IMR-90 (cell line): ENCODE measurements at regions not wholly inside any gene's neighbourhood (a gene's known extent, or its start where the extent isn't known, plus 50 kb on each side); places are given as distances from the start of the nearest gene placed in this dataset.

ENCODE experiments used
- CHD1 ChIP-seq: IDR thresholded peaks from 2 replicates; pipeline ENCODE4 v1.6.1; 2012; ENCODE audit warnings: low read depth, low read length, improper control_type of control experiment
- CTCF ChIP-seq: conservative IDR thresholded peaks from 2 replicates; pipeline ENCODE4 v1.5.1; 2012; ENCODE audit warnings: mild to moderate bottlenecking, low read depth, low read length, improper control_type of control experiment
- ELK1 ChIP-seq: fragments of 150-350 bp; IDR thresholded peaks from 2 replicates; pipeline ENCODE4 v1.6.1; 2016; ENCODE audit warnings: low read depth, mild to moderate bottlenecking, low read length, moderate library complexity, borderline replicate concordance
- MAZ ChIP-seq: IDR thresholded peaks from 2 replicates; pipeline ENCODE4 v1.6.1; 2012; ENCODE audit warnings: low read depth, mild to moderate bottlenecking, low read length, improper control_type of control experiment, moderate library complexity, borderline replicate concordance
- MXI1 ChIP-seq: IDR thresholded peaks from 2 replicates; pipeline ENCODE4 v1.6.1; 2012; ENCODE audit warnings: low read depth, mild to moderate bottlenecking, low read length, moderate library complexity, borderline replicate concordance
- NFE2L2 ChIP-seq: fragments of 150-350 bp; IDR thresholded peaks from 2 replicates; pipeline ENCODE4 v1.6.1; 2016; ENCODE audit warnings: low read depth, mild to moderate bottlenecking, low read length
- POLR2A ChIP-seq: IDR thresholded peaks from 2 replicates; pipeline ENCODE4 v1.6.1; 2012; ENCODE audit warnings: mild to moderate bottlenecking, low read depth, low read length
- SMC3 ChIP-seq: fragments of 150-350 bp; IDR thresholded peaks from 2 replicates; pipeline ENCODE4 v1.6.1; 2016; ENCODE audit warnings: low read depth, mild to moderate bottlenecking, antibody characterized with exemption, low read length, moderate library complexity
- USF2 ChIP-seq: fragments of 150-350 bp; IDR thresholded peaks from 2 replicates; pipeline ENCODE4 v1.6.1; 2017; ENCODE audit warnings: mild to moderate bottlenecking, antibody characterized with exemption, low read length, low read depth

- TF ChIP-seq CTCF (no peak), USF2 (no peak), POLR2A (no peak), CHD1 (no peak), SMC3 (no peak), MXI1 (no peak), ELK1 (no peak), NFE2L2 (no peak), MAZ (no peak)
Observed at GRCh38 chr6:147131532-147132128, 72.6 kb upstream of the STXBP5 start.
